Thyroid gland (tissue), 4 donors: ENCODE measurements at regions not wholly inside any gene's neighbourhood (a gene's known extent, or its start where the extent isn't known, plus 50 kb on each side); places are given as distances from the start of the nearest gene placed in this dataset.

Experiments used
- CTCF ChIP-seq, 6 experiments: fragments of 200-600 bp in 3 of 6; fragments of 450-650 bp in 3 of 6; sonication (generic) in 3 of 6; IDR thresholded peaks; one replicate each; pipeline ENCODE4 v1.5.1; 2016 to 2019; ENCODE audit warnings: antibody characterized with exemption in 6 of 6, mild to moderate bottlenecking in 2 of 6, inconsistent platforms in 1 of 6, moderate library complexity in 1 of 6
- POLR2A ChIP-seq, 2 donors: fragments of 450-650 bp; IDR thresholded peaks; one replicate each; pipeline ENCODE4 v1.6.1; 2017; ENCODE audit warnings: antibody characterized with exemption in 2 of 2, mild to moderate bottlenecking in 2 of 2, moderate library complexity in 1 of 2

- TF ChIP-seq CTCF (IDR thresholded peaks at IDR 0.05) (no peak), POLR2A (IDR thresholded peaks at IDR 0.05) (no peak)
Observed at GRCh38 chr22:48432781-48433518, 1394.7 kb downstream of the BRD1 start.
